ENCODE measurements at regions not wholly inside any gene's neighbourhood (a gene's known extent, or its start where the extent isn't known, plus 50 kb on each side); places are given as distances from the start of the nearest gene placed in this dataset.
A peak's percentile ranks its signal among the peaks of the same experiment; 100 is the strongest.

DNA sequence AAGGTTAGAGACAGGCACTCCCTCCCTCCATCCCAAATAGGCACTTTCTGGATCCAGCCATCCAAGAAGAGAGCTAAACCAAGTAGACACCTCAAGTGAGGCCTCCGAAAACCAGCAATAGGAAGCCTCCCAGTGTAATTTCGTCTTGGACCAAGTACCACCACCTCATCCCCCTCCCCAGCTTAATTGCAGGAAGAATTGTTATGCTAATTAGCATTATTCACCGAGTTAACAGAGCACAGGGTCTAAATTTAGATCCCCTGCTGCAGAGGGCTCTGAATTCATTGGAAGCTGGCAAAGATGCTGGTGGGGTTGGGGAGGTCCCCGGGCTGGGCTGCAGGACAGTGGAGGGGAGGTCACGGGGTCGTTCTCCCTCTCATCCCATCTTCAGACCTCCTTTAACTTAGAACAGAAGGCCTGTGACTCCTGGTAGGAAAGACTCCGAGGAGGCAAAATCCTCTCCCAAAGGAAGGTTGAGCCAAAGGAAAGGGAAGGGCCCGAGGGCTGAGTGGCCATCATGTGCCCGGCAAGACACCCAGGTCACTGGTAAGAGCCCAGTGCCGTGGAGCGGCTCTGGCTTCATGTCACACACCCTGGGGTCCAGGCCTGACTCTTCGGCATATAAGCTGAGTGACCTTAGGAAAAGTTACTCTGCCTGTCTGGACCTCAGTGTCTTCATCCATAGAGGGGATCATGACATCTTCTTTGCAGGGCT, 209.2 kb upstream of the GRIK3 start:
- DNase-seq, result no peak
- H3K27me3 ChIP-seq, result no peaks in the 10 kb centered on the region
- no peaks in the 10 kb centered on the region for H3K36me3 ChIP-seq
- no peaks in the 10 kb centered on the region for H3K9me3 ChIP-seq
- no peak overlapping the region for H3K4me3 ChIP-seq

DNA sequence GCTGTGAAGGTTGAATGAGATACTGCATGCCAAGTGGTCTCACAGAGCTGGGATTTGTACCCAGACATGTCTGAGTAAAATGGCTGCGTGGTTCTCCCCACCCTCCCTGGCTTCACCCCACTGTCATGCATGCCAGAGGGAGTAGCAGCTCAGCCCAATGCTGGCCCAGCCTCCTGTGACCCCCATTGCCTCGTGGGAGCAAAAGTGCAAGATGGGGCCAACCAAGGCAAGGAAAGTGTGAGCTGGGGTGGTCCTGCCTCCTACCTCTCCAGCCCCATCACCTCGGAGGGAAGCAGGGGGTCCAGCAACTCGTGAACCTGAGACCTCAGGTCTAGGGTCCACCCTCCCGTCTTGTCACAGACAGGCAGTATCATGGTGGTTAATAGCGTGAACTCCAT, 209.8 kb upstream of the GRIK3 start:
- H3K27me3 ChIP-seq, result no peaks in the 10 kb centered on the region
- DNase-seq, result no peak
- H3K36me3 ChIP-seq, result no peaks in the 10 kb centered on the region
- no peaks in the 10 kb centered on the region for H3K9me3 ChIP-seq
- H3K4me3 ChIP-seq, result no peak overlapping the region

DNA sequence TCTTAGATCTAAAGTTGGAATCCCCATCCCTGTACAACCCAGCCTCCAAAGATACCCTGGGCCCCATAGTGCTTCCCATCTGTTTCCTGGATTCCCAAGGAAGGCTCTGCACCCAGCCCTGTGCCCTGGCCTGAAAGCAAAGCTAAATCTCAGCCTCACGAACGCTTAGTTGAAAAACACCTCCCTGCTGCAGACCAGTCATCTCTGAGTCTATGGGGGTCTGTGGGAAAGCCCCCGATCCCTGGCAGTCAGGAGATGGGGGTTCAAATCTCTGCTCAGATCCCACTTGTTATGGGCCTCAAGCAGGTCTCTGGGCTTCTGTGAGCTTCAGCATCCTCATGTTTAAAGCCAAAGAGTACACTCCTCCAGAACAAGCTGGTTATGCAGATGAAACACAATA, 210.5 kb upstream of the GRIK3 start:
- H3K36me3 ChIP-seq, result no peaks in the 10 kb centered on the region
- H3K9me3 ChIP-seq, result no peaks in the 10 kb centered on the region
- DNase-seq, result no peak
- no peaks in the 10 kb centered on the region for H3K27me3 ChIP-seq
- H3K4me3 ChIP-seq, result no peak overlapping the region

DNA sequence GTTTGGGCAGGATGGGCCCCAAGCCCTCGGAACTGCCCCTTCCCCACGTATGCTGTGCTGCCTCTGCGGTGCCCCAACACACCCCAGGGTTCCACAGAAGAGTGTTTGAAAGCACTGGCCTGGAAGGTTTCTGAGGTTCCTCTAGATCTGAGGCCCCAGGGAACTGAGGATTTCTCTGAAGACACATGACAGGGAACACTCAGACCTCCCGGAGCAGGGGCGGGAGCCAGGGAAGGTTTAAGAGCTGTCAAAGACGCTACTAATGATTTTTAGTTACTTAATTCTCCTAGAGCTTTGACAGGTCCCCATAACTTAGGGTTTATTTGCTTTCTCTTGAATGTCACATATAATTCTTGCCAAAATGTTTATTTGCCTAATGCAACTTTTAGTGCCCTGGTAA, 212.3 kb upstream of the GRIK3 start:
- Histone ChIP-seq H3K27me3 (no peaks in the 10 kb centered on the region), H3K4me3 (no peak overlapping the region), H3K36me3 (no peaks in the 10 kb centered on the region), H3K9me3 (no peaks in the 10 kb centered on the region)
- DNase-seq, result no peak

DNA sequence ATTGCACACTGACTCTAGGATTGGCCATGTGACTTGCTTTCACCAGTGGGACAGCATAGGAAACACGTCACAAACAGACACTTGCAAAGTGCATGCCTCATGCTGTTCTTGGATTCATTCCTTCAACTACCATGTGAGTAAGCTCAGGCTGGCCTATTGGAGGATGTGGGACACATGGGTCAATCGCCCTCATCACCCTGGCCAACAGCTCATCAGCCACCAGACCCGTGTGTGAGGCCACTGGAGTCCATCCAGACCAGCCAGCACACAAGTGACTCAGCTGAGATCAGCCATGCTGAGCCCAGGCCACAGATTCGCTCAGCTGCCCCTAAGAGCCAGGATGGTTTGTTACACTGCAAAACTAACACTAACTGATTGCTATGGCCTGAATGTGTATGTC, 216.1 kb upstream of the GRIK3 start:
- Histone ChIP-seq H3K27me3 (no peaks in the 10 kb centered on the region), H3K4me3 (no peak overlapping the region), H3K9me3 (no peaks in the 10 kb centered on the region), H3K36me3 (no peaks in the 10 kb centered on the region)
- peak; percentile 54 for DNase-seq

DNA sequence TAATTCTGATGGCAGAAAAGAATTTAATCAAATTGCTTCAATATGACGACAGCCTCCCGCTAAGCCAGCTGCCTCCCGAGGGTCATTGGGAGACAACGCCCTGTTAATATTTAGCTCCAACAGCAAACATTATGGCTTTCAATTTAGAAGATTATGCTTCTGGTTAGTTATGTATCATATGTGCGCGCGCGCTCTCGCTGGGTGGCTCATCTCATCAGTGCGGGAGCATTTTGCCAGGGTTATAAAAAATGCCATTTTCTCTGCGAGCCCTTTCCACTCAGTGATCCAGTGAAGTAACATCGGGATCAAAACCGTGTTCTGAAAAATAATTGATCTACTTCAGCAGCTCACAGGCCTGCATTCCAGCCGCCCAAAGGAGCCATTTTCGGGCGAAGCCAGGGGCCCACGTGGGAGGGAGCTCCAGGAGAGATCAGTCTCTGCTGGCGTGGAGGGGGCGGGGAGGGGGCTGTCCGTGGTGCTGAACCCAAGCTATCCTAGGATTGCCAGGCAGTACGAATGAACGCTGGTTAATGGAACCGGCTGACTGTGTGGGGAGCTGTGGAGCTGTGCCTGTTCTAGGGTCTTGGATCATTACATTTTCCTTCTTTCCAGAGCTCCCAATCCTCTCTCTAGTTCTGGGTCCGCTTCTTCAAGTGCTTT, 219.1 kb upstream of the ZC3H12A start:
- Histone ChIP-seq H3K36me3 (no peaks in the 10 kb centered on the region), H3K27me3 (no peaks in the 10 kb centered on the region), H3K4me3 (no peak overlapping the region), H3K9me3 (no peaks in the 10 kb centered on the region)
- peak; percentile 41 for DNase-seq

DNA sequence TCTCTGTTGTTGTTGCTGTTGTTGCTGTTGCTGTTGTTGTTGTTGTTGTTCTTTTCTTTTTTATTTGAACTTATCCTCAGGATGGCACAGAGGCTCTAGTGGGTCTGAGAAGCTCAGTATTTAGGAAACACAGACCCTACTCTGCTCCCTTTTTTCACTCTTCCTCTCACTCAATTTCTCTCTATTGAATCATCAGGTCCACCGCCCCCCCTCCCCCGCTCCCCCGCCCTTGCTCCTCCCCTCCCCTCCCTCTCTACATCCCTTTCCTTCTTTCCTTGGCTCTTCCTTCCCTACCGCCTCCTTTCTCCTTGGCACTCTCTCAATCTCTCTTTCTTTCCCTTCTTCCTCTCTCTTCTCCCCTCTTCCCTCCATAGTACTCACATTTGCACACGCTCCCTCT, 218.5 kb upstream of the ZC3H12A start:
- H3K27me3 ChIP-seq, result no peaks in the 10 kb centered on the region
- no peaks in the 10 kb centered on the region for H3K36me3 ChIP-seq
- H3K9me3 ChIP-seq, result no peaks in the 10 kb centered on the region
- DNase-seq, result no peak
- H3K4me3 ChIP-seq, result no peak overlapping the region

DNA sequence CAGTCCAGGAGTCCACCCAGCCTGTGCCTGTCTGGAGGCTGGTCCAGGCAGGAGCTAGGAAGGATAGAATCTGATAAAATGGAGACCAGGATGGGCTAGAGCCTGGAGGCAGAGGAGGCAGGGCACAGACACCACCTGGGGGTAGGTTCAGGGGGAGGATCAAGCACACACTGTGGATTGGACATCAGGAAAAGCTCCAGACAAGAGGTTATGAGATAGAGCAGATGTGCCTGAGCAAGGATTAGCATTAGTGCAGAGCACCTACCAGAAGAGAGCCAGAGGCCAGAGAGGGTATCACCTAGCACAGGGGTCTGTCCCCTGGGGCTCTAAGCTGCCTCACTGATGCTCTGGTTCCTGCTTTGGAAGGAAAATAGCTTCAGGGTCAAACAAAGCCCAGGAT, 216.7 kb upstream of the ZC3H12A start:
- no peak for DNase-seq
- H3K27me3 ChIP-seq, result no peaks in the 10 kb centered on the region
- no peaks in the 10 kb centered on the region for H3K36me3 ChIP-seq
- no peaks in the 10 kb centered on the region for H3K9me3 ChIP-seq
- H3K4me3 ChIP-seq, result no peak overlapping the region

DNA sequence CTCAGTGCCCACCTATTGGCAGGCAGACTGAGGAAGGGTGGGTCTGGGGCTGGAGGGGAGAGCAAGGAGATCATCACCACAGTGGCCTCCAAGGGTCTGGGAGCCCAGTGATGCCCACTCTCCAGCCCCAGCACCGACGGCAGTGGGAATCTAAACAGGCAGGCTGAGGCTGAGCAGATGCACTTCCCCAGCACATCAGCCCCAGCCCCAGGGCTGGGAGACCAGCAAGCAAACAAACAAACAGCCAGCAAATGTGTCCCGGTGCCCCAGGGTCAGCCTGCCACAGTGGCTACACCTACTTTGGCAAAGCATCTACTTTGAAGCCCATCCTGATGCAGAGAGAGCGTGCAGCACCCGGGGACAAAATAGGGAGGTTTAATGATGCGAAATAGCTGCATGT, 216.3 kb upstream of the ZC3H12A start:
- no peak for DNase-seq
- Histone ChIP-seq H3K9me3 (no peaks in the 10 kb centered on the region), H3K27me3 (no peaks in the 10 kb centered on the region), H3K36me3 (no peaks in the 10 kb centered on the region), H3K4me3 (no peak overlapping the region)

DNA sequence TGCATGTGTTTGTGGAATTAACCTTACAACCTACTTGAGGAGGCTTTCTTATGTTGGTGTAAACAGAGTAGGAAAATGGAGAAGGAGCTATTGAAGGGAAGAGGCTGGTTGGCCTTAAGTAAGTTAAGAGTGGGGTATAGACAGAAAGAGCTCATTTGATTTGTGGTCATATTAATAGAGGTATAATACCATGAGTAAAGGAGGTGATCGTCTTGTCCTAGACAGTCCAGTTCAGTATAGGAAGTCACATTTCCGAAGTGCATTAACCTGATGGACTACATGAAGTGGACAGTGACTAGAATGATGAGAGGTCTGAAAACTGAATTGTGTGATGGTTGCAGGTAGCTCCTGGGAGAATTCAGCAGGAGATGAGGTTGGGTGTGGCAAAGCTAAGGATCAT, 215.4 kb upstream of the ZC3H12A start:
- H3K36me3 ChIP-seq, result no peaks in the 10 kb centered on the region
- no peaks in the 10 kb centered on the region for H3K27me3 ChIP-seq
- H3K9me3 ChIP-seq, result no peaks in the 10 kb centered on the region
- H3K4me3 ChIP-seq, result no peak overlapping the region
- DNase-seq, result no peak

DNA sequence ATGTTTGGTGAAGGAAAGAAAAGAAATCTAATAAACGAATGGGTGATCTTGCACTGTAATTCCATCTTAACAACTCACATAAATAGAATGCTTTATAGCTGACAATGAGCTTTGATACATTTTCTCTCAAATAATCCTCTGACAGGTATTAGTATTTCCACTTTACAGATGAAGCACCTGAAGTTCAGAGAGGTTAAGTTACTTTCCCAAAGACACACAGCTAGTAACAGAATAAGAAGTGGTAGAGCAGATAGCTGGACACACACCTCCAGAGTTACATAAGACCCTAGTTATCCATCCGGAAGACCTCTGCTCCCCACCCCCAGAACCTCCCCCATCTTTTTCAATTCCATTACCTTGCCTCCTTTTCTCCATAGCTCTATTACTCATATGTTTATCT, 213.3 kb upstream of the ZC3H12A start:
- Histone ChIP-seq H3K9me3 (no peaks in the 10 kb centered on the region), H3K27me3 (no peaks in the 10 kb centered on the region), H3K36me3 (no peaks in the 10 kb centered on the region), H3K4me3 (no peak overlapping the region)
- DNase-seq, result no peak

DNA sequence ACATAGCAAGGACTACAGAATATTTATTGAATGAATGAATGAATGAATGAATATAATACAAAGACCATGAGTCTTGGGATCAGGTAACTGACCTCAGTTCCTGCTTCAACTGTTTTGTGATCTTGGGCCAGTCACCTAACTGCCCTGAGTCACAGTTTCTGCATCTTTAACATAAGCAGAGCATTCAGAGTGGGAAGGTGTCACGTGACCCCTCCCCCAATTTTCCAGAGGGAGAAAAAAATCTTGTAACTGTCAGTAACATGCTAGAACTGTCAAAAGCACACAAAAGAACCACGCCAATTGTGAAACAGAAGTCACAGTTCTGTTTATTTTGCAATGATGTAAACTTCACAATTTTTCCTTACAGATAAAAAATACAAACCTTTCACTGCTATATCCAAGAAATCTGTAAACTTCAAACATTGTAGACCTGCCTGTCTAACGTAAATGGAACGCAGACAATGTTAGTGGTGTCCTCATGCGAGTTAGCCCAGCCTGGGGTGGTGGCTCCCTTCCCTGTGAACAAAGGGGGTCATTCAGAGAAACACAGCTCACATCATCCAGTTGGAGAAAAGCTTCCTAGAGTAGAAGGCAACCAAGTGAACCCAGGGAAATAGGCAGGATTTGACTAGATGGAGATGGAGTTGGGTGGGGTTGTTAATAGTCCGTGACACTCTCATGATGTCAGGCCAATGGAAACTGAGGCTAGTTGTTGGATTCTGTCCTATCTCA, 211.8 kb upstream of the ZC3H12A start:
- Histone ChIP-seq H3K4me3 (no peak overlapping the region), H3K9me3 (no peaks in the 10 kb centered on the region), H3K36me3 (no peaks in the 10 kb centered on the region), H3K27me3 (no peaks in the 10 kb centered on the region)
- DNase-seq, result no peak

DNA sequence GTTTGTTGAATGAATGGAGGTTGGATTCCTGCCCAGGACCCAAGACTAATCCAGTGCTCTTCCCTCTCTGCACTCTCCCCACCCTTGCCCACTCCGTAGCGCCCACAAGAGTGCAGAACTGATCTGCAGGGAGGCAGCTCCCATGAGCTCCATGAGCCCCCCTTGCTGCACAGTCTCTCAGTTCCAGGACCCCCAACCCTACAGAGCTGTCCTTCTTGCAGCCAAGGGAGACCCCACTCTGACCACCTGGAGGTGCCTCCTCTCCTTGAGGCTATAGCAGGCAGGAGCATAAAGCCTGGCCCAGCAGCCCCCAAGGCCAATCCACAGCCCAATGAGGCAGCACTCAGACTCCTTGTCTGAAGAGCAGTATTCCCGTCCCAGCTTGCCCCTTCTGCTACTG, 209.2 kb upstream of the ZC3H12A start:
- H3K27me3 ChIP-seq, result no peaks in the 10 kb centered on the region
- no peaks in the 10 kb centered on the region for H3K9me3 ChIP-seq
- no peak for DNase-seq
- H3K4me3 ChIP-seq, result no peak overlapping the region
- H3K36me3 ChIP-seq, result no peaks in the 10 kb centered on the region

DNA sequence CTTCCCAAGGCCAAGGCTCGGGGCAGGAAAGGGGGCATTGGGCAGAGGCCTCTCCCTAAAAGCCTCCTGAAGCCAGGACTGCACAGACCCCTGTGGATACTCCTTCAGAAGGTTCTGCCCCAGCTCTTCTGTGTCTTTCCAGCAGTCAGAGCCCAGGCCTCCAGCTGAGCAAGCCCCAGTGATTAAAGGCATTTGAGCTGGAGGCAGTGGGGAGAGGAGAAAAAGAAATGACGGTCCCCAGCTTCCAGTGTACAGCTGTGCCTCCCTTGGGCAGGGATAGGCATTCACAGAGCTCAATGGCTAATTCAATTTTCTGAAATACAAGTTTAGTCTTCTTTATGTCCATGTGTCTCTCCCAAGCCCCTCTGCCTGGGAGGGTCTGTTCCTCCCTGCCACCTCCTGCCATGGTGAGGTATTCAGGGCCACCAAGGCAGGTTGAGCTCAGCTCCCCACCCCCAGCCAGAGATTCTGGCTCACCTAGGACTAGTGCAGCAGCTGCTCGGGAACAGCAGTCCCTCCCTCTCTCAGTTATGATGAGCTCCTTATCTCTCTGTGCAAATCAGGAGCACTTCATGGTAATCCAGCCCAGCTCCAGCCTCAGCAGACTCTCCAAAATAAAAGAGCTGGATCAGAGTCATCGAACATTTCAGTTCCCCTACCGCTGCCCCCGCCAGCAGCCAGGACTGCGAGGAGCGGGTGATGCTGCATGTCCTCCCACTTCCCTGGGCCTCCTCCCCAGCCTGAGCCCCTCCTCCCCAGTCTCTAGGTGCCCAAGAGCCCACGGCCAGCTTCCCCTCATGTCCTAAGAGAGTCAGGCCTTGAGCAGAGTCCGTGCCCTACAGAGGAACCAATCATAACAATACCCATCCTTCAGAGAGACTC, 208.4 kb upstream of the ZC3H12A start:
- Histone ChIP-seq H3K9me3 (no peaks in the 10 kb centered on the region), H3K36me3 (no peaks in the 10 kb centered on the region), H3K27me3 (no peaks in the 10 kb centered on the region), H3K4me3 (no peak overlapping the region)
- no peak for DNase-seq

DNA sequence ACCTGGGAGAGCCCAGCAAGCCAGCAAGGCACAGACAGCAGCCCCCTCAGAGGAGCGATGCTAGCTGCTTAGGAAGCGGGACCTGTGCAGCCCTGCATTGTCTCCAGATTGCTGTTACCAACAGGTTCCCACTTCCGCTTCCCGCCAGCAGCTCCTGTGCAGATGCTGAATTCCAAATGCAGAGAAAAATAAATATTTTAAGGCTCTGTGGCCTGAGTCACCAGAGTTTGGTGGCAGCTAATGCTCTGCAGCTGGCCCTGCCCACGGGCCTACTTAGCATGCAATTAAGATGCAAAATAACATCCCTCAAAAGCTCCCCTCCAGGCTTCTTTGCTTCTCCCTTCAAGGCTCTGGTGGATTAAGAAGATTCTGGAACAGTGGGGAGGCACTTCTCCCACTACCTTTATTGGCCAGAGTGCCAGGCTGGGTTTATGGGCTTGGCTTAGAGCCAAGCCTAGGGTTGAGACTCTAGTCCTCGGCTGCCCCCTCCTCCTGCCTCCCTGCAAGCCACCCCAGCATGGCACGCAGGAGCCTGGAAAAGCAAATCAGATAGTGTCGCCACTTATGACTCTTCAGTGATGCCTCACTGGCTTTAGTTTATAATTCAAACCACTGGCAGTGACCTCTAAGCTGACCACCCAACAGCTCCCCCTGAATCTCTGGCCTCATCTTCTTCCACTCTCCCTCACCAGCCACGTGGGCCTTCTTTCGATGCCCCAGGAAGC, 207.1 kb upstream of the ZC3H12A start:
- H3K27me3 ChIP-seq, result no peaks in the 10 kb centered on the region
- no peak overlapping the region for H3K4me3 ChIP-seq
- no peaks in the 10 kb centered on the region for H3K36me3 ChIP-seq
- H3K9me3 ChIP-seq, result no peaks in the 10 kb centered on the region
- no peak for DNase-seq

DNA sequence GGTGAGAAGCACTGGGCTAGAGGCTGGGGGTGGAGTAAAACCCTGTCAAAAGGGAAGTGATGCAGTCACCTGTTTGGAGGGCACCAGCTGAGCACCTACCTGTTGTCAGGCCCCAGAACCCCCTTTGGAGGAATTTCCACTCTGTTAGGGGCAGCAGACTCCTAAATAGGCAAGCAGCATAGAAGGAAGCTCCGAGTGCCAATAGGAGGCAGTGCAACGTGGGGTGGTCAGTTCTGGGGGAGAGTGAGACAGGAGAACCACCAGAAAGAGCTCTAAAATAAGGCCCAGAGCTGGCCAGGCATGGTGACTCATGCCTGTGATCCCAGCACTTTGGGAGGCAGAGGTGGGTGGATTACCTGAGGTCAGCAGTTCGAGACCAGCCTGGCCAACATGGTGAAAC, 203.7 kb upstream of the ZC3H12A start:
- no peaks in the 10 kb centered on the region for H3K9me3 ChIP-seq
- H3K36me3 ChIP-seq, result no peaks in the 10 kb centered on the region
- no peak for DNase-seq
- H3K27me3 ChIP-seq, result no peaks in the 10 kb centered on the region
- no peak overlapping the region for H3K4me3 ChIP-seq
